Left forelimb (tissue), 1 donor: ENCODE measurements at regions not wholly inside any gene's neighbourhood (a gene's known extent, or its start where the extent isn't known, plus 50 kb on each side); places are given as distances from the start of the nearest gene placed in this dataset.

ENCODE experiments used
- DNase-seq: peaks from one replicate; pipeline ENCODE4 v3.0.0-alpha.2; 2018; ENCODE audit warnings: low spot score

DNA sequence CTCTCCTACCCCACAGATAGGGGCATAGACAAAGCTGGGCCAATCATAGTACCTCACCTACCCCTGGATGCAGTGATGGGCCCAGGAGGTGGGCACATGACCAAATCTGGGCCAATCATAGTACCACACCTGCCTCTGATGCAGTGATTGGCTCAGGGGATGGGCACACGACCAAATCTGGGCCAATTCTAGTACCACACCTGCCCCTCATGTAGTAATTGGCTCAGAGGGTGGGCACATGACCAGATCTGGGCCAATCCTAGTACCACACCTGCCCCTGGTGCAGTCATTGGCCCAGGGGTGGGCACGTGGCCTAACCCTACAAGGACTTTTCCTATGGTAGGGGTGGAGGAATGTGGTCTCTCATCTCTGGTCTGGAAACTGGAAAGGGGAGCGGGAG is 56.9 kb upstream of the MEF2A start:
- DNase-seq = no peak

DNA sequence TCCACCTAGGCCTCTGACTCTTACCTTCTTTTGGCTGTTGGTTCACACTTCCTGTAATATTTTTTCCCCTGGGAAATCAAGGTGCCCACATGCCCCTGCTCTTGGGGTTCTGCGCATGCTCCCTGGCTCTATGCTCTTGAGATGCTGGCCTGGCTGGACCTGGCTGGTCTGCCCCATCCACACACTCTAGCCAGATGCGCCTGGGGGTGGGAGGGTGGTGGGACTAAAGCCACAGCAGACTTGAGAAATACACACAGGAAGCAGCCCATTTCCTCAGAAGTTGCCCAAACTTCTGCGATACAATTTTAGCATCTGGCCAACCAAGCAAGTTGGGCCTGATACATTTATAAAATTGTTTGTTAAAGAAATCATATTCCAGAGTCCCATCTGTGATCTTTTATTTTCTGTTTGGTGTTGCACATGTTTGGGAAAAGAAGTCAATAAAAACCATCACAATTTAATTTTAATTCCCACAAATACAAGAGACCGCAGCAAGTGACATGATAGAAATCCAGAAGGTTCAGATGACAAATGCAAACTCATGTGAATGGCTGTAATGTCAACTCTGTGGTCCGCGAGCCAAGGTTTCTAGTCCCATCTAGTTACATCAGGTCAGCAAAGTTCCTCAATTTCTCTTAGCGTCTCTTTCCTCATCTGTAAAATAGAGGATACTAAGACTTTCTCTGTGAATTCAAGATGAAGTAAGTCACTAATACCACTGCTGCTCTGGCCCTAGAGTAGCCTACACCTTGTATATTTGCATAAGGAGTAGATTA is 55.9 kb upstream of the MEF2A start:
- no peak for DNase-seq

DNA sequence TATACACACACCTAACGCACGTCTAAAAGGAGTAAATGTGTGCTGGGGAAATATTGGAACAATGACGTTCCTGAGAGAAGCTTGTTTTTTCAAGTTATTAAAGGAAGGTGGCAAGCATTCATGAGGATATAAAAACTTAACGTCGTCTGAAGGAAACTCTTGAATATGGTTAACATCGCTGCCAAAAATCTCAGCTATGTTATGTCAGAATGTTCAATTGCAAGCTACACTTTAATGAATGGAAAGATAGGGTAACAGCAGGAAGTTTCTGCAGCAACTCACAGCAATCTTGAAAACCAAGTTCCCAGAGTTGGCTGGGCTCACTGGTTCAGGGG is 54.3 kb upstream of the MEF2A start:
- no peak for DNase-seq

DNA sequence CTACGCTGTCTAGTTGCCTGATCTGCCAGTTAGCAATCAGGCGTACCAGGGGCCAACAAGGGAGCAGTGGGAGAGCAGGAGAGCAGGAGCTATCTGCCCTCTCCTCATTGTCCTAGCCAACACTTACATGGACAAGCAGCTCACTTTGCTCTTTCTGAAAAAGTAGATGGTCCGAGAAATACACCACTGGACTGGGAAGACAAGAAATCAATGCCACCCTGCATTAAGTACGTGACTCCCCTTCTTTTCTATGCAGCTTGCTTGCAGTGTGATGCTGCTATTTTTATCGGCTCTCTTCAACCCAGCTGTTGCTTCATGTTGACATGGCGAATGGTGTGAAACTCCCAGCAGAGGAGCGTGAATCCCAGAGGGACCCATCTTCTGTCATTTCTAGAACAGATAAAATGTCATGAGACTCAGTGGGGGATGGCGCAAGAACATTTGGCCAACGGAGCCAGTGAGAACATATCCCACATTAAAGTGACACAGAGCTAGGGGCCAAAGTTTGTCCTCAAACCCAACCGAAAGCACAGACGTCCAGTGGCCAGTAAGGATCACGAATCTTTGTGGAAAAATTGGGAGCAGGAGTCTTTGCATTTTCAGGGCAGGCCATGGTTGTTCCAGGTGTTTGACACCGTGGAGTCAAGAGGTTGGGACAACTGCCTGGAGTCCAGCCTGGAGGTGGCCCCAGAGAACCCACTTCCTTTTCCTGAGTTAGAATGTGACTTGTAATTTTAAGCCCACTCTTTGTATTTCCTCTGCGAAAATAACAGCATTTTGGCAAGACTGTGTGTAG is 53.7 kb upstream of the MEF2A start:
- DNase-seq = no peak

DNA sequence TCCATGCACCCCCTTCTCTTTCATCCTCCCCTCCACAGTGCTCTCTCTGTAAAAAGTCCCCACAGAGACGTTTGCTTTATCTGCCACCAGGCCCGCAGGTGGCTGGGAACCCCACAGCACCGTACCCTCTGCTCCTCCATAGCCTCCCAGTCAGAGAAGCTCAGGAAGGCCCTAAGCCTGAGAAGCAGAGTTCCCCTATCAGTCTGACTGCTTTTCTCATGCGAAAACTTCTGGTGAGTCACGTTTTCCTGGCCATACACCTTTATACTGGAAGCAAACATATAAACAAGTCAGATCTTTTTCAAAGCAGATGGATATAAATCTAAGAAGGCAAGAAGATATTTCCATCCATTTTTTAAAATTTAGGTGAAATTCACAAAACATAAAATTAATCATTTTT is 51.5 kb upstream of the MEF2A start:
- DNase-seq = no peak
